Astrocyte of the spinal cord (primary cell): ENCODE measurements at regions not wholly inside any gene's neighbourhood (a gene's known extent, or its start where the extent isn't known, plus 50 kb on each side); places are given as distances from the start of the nearest gene placed in this dataset.

Experiments
- DNase-seq: peaks from one replicate; pipeline ENCODE4 v3.0.0; 2011; ENCODE audit warnings: low read depth, low spot score
- H3K4me3 ChIP-seq: 2 replicates; pipeline ENCODE4 v1.5.1; 2011; ENCODE audit warnings: low read depth, mild to moderate bottlenecking, low read length, moderate library complexity
- in situ Hi-C: cut with HindIII; loops from 2 replicates; pipeline ENCODE4 v1.10.0; 2017; ENCODE audit warnings: low sequenced_read_pairs
- TF ChIP-seq, protein P1 (sequence below): IDR thresholded peaks from 2 replicates; pipeline ENCODE4 v1.5.1; 2012; ENCODE audit warnings: low read depth, mild to moderate bottlenecking, low read length, inconsistent platforms

DNA sequence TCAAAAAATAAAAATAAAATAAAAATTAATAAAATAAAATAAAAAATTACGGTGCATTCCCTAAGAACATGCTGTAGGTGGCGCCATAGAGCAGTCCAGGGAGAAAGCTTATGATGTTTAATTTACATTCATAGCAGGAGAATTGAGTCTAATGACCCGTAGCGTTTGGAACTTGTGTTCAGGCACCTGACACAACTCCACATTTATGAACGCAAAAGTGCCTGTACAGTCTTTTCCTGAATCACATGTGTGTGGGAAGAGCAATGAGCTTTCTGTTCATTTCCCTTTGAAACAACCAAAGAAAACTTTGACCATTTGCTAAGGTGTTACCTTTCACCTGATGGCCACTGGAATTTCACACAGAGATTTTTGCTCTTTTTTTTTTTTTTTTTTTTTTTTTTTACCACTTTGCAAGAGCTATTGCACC lies 60.6 kb upstream of the KCNA1 start:
- H3K4me3 ChIP-seq, result no peak overlapping the region
- DNase-seq, result peak; percentile 33
- TF ChIP-seq, protein P1, sequence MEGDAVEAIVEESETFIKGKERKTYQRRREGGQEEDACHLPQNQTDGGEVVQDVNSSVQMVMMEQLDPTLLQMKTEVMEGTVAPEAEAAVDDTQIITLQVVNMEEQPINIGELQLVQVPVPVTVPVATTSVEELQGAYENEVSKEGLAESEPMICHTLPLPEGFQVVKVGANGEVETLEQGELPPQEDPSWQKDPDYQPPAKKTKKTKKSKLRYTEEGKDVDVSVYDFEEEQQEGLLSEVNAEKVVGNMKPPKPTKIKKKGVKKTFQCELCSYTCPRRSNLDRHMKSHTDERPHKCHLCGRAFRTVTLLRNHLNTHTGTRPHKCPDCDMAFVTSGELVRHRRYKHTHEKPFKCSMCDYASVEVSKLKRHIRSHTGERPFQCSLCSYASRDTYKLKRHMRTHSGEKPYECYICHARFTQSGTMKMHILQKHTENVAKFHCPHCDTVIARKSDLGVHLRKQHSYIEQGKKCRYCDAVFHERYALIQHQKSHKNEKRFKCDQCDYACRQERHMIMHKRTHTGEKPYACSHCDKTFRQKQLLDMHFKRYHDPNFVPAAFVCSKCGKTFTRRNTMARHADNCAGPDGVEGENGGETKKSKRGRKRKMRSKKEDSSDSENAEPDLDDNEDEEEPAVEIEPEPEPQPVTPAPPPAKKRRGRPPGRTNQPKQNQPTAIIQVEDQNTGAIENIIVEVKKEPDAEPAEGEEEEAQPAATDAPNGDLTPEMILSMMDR, result peak; percentile 86
- in situ Hi-C loops, result no loop called here

DNA sequence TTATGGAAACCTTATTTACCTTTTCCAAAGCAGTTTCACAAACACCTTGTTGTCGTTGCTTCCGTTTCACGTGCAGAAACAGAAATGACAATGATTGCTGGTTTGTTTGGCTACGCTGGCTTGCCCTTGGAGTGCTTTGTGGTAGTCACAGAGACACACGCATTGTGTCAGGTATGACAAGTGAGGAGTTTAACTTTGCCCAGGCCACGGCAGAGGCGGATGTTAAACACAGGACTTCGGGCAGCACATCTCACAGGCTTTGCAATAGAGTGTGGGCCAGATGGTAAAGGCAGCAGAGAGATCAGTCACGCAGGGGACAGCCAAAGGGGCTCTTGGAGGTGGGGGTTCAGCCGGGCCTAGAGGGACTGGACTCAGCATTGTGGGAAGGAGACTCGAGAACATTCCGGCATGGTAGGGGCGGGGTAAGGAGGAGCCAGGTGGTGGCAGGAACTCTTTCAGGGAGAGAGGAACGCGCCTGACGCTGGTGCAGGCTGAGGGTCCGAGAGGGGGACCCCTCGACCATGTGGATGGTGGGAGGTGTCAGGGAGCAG lies 59.8 kb upstream of the KCNA1 start:
- TF ChIP-seq, protein P1, result no peak
- H3K4me3 ChIP-seq, result no peak overlapping the region
- in situ Hi-C loops, result no loop called here
- no peak for DNase-seq

DNA sequence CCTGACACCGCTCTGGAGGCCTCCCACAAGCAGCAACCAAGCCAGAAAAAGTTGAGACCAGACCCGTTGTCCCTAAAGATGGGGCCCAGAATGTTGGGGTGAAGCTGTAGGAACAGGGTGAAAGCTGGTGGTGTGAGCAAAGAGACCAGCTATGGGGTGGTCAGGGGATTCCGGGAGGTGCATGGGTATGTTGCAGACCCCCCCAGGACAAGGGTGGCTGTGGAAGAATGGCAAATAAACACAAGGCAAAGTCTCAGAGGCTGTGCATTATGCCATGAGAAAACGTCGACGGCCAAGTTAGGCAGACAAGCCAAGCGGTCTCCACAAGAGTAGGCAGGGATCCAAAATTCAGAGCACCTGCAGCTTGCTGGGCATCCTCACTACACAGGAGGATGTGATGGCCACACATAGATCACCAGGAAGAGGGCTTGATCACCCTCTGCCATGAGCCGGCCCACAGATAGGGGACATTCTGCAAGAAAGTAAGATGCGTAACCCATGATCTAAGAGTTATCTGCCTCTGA lies 58.8 kb upstream of the KCNA1 start:
- TF ChIP-seq, protein P1, result no peak
- in situ Hi-C loops, result no loop called here
- DNase-seq, result no peak
- H3K4me3 ChIP-seq, result no peak overlapping the region

DNA sequence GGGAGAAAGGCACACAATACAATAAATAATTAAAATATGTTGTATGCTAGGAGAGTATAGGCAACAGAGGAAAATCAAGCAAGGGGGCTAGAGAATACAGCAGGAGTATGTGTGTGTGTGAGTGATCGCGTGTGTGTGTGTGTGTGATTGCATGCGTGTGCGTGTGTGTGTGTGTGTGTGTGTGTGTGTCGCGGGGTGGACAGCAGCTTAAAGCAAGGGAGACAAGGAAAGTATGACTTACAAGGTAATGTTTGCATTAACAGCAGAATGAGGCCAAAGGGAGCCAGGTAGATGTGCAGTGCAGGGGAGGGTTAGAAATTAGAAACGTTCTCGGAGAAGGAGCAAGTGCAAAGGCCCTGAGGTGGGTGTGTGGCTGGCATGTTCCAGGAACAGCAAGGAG lies 57.4 kb upstream of the KCNA1 start:
- TF ChIP-seq, protein P1, result no peak
- no peak for DNase-seq
- in situ Hi-C loops, result no loop called here
- H3K4me3 ChIP-seq, result no peak overlapping the region

DNA sequence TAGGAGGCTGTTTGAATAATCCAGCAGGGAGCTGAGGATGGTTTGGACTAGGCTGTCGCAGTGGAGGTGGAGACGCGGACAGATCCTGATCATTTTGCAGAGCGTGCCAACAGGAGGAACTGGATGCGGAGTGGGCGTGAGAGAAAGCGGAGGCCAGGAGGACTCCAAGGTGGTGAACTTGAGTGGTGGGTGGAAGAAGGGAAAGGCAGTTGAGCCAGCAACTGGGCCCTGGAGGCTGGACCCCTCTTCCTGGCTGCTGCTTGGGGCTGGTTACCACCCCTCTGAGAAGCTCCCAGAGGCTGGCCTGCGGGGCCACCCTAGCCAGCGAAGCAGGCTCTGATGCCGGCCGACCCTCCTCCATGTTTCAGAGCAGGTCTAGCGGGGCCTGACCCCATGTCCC lies 56.8 kb upstream of the KCNA1 start:
- TF ChIP-seq, protein P1, result no peak
- in situ Hi-C loops, result no loop called here

DNA sequence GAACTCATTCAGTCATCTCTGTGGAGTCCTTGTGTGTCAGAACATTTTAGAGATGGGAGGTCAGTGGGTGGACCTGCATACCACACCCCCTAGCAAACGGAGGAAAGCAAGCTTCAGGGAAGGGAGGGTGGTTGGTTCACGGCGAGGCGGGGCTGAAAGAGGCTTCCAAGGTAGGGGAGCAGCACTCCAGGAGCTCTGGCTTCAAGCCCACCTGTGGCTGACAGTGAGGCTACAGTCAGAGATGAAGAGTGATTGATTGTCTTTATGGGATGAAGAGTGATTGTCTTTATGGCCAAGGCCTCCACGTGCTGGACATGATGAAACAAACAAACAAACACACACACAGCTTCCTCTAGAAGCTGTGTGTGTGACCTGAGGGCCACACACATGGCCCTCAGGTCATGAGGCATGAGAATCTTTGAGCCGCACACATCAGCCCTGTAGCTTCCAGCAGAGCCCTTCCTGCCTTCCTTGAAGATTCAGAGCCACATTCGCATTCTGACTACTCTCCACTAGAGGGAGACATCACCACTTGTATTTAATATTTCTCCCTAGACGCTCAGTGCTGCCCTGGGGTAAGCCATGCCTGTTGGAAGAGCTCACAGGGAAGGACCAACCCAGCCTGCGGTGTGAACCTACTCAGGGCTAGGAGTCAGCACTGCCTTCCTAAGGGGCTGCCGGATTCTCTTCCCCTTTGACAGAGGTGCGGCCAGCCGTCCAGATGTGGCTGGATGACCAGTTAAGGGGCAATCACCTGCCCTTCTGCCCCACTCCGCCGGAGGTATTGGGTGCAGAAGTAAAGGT lies 54.4 kb upstream of the KCNA1 start:
- in situ Hi-C loops, result no loop called here
- TF ChIP-seq, protein P1, result peak; percentile 81
- DNase-seq, result peak; percentile 79
- no peak overlapping the region for H3K4me3 ChIP-seq

More for the DNA sequence above, 56.8 kb upstream of the KCNA1 start:
- DNase-seq, result no peak
- no peak overlapping the region for H3K4me3 ChIP-seq
